CD8-positive, alpha-beta memory T cell (primary cell): ENCODE measurements at regions not wholly inside any gene's neighbourhood (a gene's known extent, or its start where the extent isn't known, plus 50 kb on each side); places are given as distances from the start of the nearest gene placed in this dataset.
A peak's percentile ranks its signal among the peaks of the same experiment; 100 is the strongest.

Experiments used
- CTCF ChIA-PET: fragments of 350-600 bp; sonication (Branson Sonifier 250); formaldehyde crosslinking; loops from one replicate; lab custom pipeline; 2021; ENCODE audit warnings: antibody characterized with exemption; lab: Charles Lee
- POLR2A ChIA-PET: fragments of 350-600 bp; sonication (Branson Sonifier 250); formaldehyde crosslinking; loops from one replicate; lab custom pipeline; 2021; ENCODE audit warnings: antibody characterized with exemption; lab: Charles Lee
- DNase-seq, 5 donors: peaks; one replicate each; pipeline versions ENCODE4 v3.0.0 to v3.0.0-alpha.2; 2020 to 2022; ENCODE audit warnings: mixed read lengths in 1 of 5
- H3K27ac ChIP-seq: one replicate; pipeline ENCODE4 v1.7.0; 2013; ENCODE audit warnings: low read depth, mild to moderate bottlenecking, low read length, moderate library complexity
- H3K27me3 ChIP-seq: 2 replicates; pipeline ENCODE4 v1.7.0; 2013; ENCODE audit warnings: low read length, mild to moderate bottlenecking; ENCODE audit not compliant: insufficient read depth, poor library complexity, severe bottlenecking
- H3K36me3 ChIP-seq: 2 replicates; pipeline ENCODE4 v1.7.0; 2013; ENCODE audit warnings: mild to moderate bottlenecking, low read length, moderate library complexity; ENCODE audit not compliant: insufficient read depth
- H3K4me1 ChIP-seq: 2 replicates; pipeline ENCODE4 v1.7.0; 2013; ENCODE audit warnings: mild to moderate bottlenecking, low read length, moderate library complexity; ENCODE audit not compliant: insufficient read depth
- H3K4me3 ChIP-seq: 2 replicates; pipeline ENCODE4 v1.7.0; 2013; ENCODE audit warnings: mild to moderate bottlenecking, low read length
- H3K9me3 ChIP-seq: 2 replicates; pipeline ENCODE4 v1.7.0; 2013; ENCODE audit warnings: mild to moderate bottlenecking, low read length
- H3K27ac Mint-ChIP-seq, 8 donors: one replicate each; pipeline ENCODE4 v1.8.0; 2020 to 2021; ENCODE audit warnings: mixed read lengths in 8 of 8, mild to moderate bottlenecking in 6 of 8, inconsistent platforms in 3 of 8, moderate library complexity in 3 of 8
- H3K27me3 Mint-ChIP-seq, 2 donors: one replicate each; pipeline ENCODE4 v1.8.0; 2020 to 2021; ENCODE audit warnings: mixed read lengths in 2 of 2, mild to moderate bottlenecking in 1 of 2, moderate library complexity in 1 of 2
- H3K36me3 Mint-ChIP-seq, 3 donors: one replicate each; pipeline ENCODE4 v1.8.0; 2020 to 2021; ENCODE audit warnings: mixed read lengths in 3 of 3, inconsistent platforms in 1 of 3, mild to moderate bottlenecking in 1 of 3
- H3K4me1 Mint-ChIP-seq, 3 donors: one replicate each; pipeline ENCODE4 v1.8.0; 2020 to 2021; ENCODE audit warnings: mixed read lengths in 3 of 3, inconsistent platforms in 1 of 3, mild to moderate bottlenecking in 1 of 3
- H3K4me3 Mint-ChIP-seq, 7 donors: one replicate each; pipeline ENCODE4 v1.8.0; 2020 to 2021; ENCODE audit warnings: mixed read lengths in 7 of 7, mild to moderate bottlenecking in 6 of 7, moderate library complexity in 4 of 7, inconsistent platforms in 2 of 7
- H3K9me3 Mint-ChIP-seq, 5 donors: one replicate each; pipeline ENCODE4 v1.8.0; 2020 to 2022; ENCODE audit warnings: mixed read lengths in 5 of 5, mild to moderate bottlenecking in 3 of 5, moderate library complexity in 2 of 5, inconsistent platforms in 1 of 5

DNA sequence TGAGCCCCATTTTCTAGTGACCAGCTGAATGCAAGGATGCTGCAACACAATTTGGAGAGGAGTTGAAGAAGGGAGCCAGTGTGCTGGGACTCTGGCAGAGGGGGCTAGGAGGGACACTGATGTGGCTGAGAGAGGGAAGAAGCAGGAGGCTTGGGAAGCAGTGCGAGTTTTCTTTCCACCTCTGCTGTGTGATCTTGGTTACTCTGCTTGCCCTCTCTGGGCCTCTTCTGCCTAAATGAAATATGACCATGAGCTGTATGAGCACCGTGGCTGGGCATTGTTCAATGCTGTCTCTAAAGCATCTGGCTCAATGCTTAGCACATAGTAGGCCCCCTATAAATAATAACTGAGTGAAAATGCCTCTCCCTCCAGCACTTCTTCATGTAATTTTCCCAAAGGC lies 65.3 kb upstream of the PAX7 start:
- no peak overlapping the region for H3K27ac ChIP-seq
- no peaks in the 10 kb centered on the region for H3K9me3 ChIP-seq
- H3K4me1 ChIP-seq = no peaks in the 10 kb centered on the region
- Mint-ChIP-seq H3K27me3 (peaks cover 8 to 46% of the 10 kb centered on the region in 2 donors), H3K27ac (no peak overlapping the region), H3K36me3 (no peaks in the 10 kb centered on the region), H3K9me3 (peaks cover 0 to 2% (median 0%) of the 10 kb centered on the region in 5 donors), H3K4me3 (no peak overlapping the region), H3K4me1 (no peaks in the 10 kb centered on the region)
- H3K27me3 ChIP-seq = no peaks in the 10 kb centered on the region
- DNase-seq = no peak
- no peaks in the 10 kb centered on the region for H3K36me3 ChIP-seq
- ChIA-PET CTCF (no interaction called here), POLR2A (no interaction called here)
- no peak overlapping the region for H3K4me3 ChIP-seq

DNA sequence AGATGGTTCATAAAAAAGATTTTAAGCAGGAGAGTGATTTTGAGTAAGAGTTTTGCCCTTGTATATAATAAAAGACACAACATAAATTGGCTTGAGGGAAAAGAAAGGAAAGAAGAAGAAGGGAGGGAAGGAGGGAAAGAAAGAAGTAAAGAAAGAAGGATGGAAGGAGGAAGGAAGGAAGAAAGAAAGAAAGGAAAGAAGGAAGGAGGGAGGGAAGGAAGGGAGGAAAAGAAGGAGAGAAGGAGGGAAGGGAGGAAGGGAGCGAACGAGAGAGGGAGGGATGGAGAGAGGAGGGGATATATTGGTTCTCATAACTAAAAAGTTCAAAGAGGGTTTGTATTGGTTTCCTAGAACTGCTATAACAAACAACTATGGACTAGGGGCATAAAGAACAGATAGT lies 62.2 kb upstream of the PAX7 start:
- Mint-ChIP-seq H3K27me3 (peaks cover 8 to 36% of the 10 kb centered on the region in 2 donors), H3K4me3 (no peak overlapping the region), H3K27ac (no peak overlapping the region), H3K36me3 (no peaks in the 10 kb centered on the region), H3K9me3 (peaks cover 0 to 2% (median 0%) of the 10 kb centered on the region in 5 donors), H3K4me1 (no peaks in the 10 kb centered on the region)
- no peaks in the 10 kb centered on the region for H3K27me3 ChIP-seq
- ChIA-PET CTCF (no interaction called here), POLR2A (no interaction called here)
- H3K4me1 ChIP-seq = no peaks in the 10 kb centered on the region
- no peak overlapping the region for H3K27ac ChIP-seq
- no peaks in the 10 kb centered on the region for H3K9me3 ChIP-seq
- H3K36me3 ChIP-seq = no peaks in the 10 kb centered on the region
- no peak for DNase-seq
- no peak overlapping the region for H3K4me3 ChIP-seq

DNA sequence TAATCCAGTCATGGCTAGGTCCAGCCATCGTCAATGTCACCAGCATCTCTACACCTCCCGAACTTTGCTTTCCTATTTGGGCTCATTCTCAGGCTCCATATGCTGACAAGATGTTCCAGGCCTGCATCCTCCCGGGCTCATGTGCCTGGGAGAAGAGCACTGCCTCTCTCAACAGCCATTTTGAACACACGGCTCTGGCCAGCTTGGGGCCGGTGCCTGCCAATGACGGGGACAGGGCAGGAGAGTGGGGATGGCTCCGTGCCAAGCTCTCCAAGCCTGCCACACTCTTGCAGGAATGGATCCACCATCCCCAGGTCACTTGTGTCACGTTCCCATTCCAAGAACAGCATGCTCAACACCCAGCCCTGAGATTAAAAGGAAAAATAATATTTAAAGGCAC lies 61.4 kb upstream of the PAX7 start:
- Histone ChIP-seq H3K4me1 (no peaks in the 10 kb centered on the region), H3K36me3 (no peaks in the 10 kb centered on the region), H3K4me3 (no peak overlapping the region), H3K27ac (no peak overlapping the region), H3K9me3 (no peaks in the 10 kb centered on the region), H3K27me3 (no peaks in the 10 kb centered on the region)
- POLR2A ChIA-PET = no interaction called here
- Mint-ChIP-seq H3K27ac (no peak overlapping the region), H3K9me3 (peaks cover 0 to 2% (median 0%) of the 10 kb centered on the region in 5 donors), H3K36me3 (no peaks in the 10 kb centered on the region), H3K27me3 (peaks cover 11 to 36% of the 10 kb centered on the region in 2 donors), H3K4me3 (no peak overlapping the region), H3K4me1 (no peaks in the 10 kb centered on the region)
- CTCF ChIA-PET = interaction anchor here (1.2 kb wide), 1 partner anchor 9 kb away, joined by 3 read pairs; no protein-coding TSS in a partner anchor
- peak in 1 of 5 donors; percentile 10 for DNase-seq

DNA sequence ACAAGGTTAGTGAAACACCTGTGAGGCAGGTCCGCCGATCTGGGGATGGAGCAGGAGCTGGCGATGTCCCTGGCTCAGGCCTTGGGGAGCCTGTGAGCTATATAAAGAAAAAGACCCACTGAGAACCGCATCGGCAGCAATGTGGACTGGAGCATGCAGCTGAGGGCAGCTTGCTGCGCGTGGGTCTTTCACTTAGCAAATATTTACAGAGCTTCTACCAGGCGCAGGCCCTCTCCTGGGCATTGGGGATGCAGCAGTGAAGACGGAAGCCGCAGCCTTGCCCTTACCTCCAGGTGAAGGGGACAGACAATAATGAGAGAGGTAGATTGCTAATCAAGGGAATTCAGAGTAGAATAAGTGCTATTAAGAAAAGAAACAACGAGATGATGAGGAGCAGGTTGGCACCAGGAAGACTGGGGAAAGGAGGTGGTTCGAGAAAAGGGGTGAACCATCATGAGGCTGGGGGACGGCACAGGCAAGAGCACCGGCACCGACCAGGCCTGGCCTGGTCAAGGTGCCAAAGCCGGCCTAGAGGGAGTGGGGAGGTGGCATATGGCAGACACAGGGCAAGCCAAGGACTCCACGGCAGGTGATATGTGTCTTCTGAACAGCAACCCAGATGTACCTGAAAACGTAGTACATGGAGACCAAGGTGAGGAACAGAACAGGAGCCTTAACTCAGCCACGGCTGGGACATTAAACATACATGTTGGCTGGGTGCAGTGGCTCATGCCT lies 60.7 kb upstream of the PAX7 start:
- ChIA-PET POLR2A (no interaction called here), CTCF (interaction anchor here (1.2 kb wide), 1 partner anchor 8 kb away, joined by 3 read pairs; no protein-coding TSS in a partner anchor)
- no peaks in the 10 kb centered on the region for H3K4me1 ChIP-seq
- H3K4me3 ChIP-seq = no peak overlapping the region
- no peaks in the 10 kb centered on the region for H3K36me3 ChIP-seq
- H3K27me3 ChIP-seq = no peaks in the 10 kb centered on the region
- peak in 1 of 5 donors; percentile 26 for DNase-seq
- peak overlapping the region in 1 of 8 donors; percentile 8 for H3K27ac Mint-ChIP-seq
- H3K27me3 Mint-ChIP-seq = peaks cover 11 to 36% of the 10 kb centered on the region in 2 donors
- peaks cover 0 to 2% (median 0%) of the 10 kb centered on the region in 5 donors for H3K9me3 Mint-ChIP-seq
- H3K27ac ChIP-seq = no peak overlapping the region
- H3K36me3 Mint-ChIP-seq = no peaks in the 10 kb centered on the region
- H3K4me1 Mint-ChIP-seq = no peaks in the 10 kb centered on the region
- no peaks in the 10 kb centered on the region for H3K9me3 ChIP-seq
- H3K4me3 Mint-ChIP-seq = no peak overlapping the region

DNA sequence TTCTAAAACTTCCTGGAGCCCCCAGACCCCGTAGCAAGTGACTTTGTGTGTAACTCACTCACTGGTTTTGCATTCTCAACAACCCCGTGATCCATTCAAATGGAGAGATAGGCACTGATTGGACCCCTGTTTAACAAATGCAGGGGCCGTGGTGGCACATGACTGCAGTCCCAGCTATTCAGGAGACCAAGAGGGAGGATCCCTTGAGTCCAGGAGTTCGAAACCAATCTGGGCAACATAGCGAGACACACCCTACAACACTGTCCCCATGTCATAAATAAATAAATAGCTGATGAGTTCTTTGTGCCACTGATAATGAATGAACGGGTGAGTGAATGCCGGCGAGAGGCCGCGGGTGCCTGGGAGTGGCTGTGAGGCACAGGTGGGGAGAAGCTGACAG lies 59.4 kb upstream of the PAX7 start:
- Histone ChIP-seq H3K4me1 (no peaks in the 10 kb centered on the region), H3K9me3 (no peaks in the 10 kb centered on the region), H3K36me3 (no peaks in the 10 kb centered on the region), H3K27me3 (no peaks in the 10 kb centered on the region), H3K4me3 (no peak overlapping the region), H3K27ac (no peak overlapping the region)
- no peaks in the 10 kb centered on the region for H3K4me1 Mint-ChIP-seq
- ChIA-PET CTCF (no interaction called here), POLR2A (no interaction called here)
- H3K27me3 Mint-ChIP-seq = peaks cover 7 to 27% of the 10 kb centered on the region in 2 donors
- H3K4me3 Mint-ChIP-seq = no peak overlapping the region
- peak in 1 of 5 donors; percentile 23 for DNase-seq
- no peak overlapping the region for H3K27ac Mint-ChIP-seq
- H3K9me3 Mint-ChIP-seq = peaks cover 0 to 2% (median 0%) of the 10 kb centered on the region in 5 donors
- H3K36me3 Mint-ChIP-seq = no peaks in the 10 kb centered on the region

DNA sequence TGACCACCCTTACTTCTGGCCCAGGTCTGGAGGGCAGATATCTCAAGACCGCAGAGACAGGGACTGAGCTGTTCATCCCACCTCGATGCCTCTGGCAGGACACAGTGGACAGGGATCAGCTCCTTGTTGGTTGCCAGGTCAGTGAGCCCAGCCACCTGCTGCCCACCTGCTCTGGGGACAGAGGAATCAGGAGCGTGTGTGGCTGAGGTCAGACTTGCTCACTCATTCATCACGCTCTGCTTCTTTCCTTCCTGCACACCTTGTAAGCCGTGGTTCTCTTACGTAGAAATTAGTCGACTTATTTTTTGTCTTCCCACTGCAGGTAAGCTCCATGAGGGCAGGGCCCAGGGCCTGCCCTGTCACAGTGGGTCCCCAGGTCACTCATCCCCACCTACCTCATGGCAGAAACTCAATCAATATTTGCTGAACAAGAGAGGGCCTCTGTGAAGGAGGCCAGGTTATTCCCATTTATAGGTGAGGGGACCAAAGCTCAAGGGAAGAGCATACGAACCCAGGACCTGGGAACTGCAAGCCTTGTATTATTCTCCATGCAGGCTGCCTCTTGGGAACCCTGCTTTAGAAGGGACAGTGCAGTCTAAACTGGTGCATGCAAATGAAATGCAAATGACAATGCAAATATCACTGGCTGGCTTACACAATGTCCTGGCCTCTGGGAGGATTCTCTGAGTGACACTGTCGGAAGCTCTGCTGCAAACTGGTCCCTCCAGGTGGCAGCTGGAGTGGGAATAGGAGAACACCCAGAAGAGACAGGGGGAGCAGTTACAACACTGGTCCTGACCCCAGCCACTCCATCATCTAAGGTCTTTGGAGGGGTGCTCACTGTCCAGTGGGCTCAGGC lies 58.4 kb upstream of the PAX7 start:
- Mint-ChIP-seq H3K27me3 (peaks cover 9 to 27% of the 10 kb centered on the region in 2 donors), H3K4me1 (no peaks in the 10 kb centered on the region), H3K36me3 (no peaks in the 10 kb centered on the region), H3K4me3 (no peak overlapping the region), H3K9me3 (peaks cover 0 to 2% (median 0%) of the 10 kb centered on the region in 5 donors), H3K27ac (no peak overlapping the region)
- H3K9me3 ChIP-seq = no peaks in the 10 kb centered on the region
- ChIA-PET CTCF (no interaction called here), POLR2A (no interaction called here)
- DNase-seq = no peak
- H3K4me3 ChIP-seq = no peak overlapping the region
- H3K27ac ChIP-seq = no peak overlapping the region
- no peaks in the 10 kb centered on the region for H3K4me1 ChIP-seq
- no peaks in the 10 kb centered on the region for H3K27me3 ChIP-seq
- no peaks in the 10 kb centered on the region for H3K36me3 ChIP-seq

DNA sequence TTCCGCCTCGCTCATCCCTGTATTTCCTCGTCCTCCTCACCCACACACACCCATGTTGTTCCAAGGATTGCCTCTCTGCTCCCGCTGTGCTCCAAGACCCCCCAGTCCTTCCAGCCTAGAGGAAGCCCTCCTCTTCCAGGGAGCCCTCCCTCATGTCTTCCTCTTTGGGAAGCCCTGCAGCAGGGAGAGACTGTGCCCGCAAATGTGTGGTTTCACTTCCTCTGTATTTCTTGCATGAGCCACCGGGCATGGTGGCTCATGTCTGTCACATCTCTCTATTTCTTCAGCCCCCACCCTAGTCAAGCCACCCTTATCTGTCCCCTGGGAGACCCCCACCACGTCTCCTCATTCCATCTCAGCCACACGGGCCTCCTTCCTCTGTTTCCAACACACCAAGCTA lies 57.5 kb upstream of the PAX7 start:
- H3K4me3 Mint-ChIP-seq = no peak overlapping the region
- peaks cover 9 to 20% of the 10 kb centered on the region in 2 donors for H3K27me3 Mint-ChIP-seq
- no peaks in the 10 kb centered on the region for H3K4me1 Mint-ChIP-seq
- peaks cover 0 to 2% (median 0%) of the 10 kb centered on the region in 5 donors for H3K9me3 Mint-ChIP-seq
- Histone ChIP-seq H3K27ac (no peak overlapping the region), H3K4me1 (no peaks in the 10 kb centered on the region), H3K9me3 (no peaks in the 10 kb centered on the region), H3K4me3 (no peak overlapping the region), H3K36me3 (no peaks in the 10 kb centered on the region), H3K27me3 (no peaks in the 10 kb centered on the region)
- ChIA-PET POLR2A (no interaction called here), CTCF (no interaction called here)
- no peak for DNase-seq
- peak overlapping the region in 1 of 8 donors; percentile 86 for H3K27ac Mint-ChIP-seq
- H3K36me3 Mint-ChIP-seq = no peaks in the 10 kb centered on the region

DNA sequence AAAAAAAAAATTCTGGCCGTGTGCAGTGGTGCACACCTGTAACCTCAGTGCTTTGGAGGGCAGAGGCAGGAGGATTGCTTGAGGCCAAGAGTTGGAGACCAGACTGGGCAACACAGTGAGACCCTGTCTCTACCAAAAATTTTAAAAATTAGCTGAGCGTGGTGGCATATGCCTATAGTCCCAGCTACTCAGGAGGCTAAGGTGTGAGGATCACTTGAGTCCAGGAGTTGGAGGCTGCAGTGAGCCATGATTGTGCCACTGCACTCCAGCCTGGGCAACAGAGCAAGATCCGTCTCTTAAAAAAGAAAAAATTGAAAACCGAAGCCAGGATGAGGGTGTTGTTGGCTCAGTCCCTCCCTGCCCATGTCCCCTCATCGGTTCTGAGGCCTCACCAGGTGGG lies 55.9 kb upstream of the PAX7 start:
- Histone ChIP-seq H3K4me3 (no peak overlapping the region), H3K27me3 (no peaks in the 10 kb centered on the region), H3K36me3 (no peaks in the 10 kb centered on the region), H3K4me1 (no peaks in the 10 kb centered on the region), H3K27ac (no peak overlapping the region), H3K9me3 (no peaks in the 10 kb centered on the region)
- peaks cover 11 to 17% of the 10 kb centered on the region in 2 donors for H3K27me3 Mint-ChIP-seq
- no peak overlapping the region for H3K27ac Mint-ChIP-seq
- no peak for DNase-seq
- H3K36me3 Mint-ChIP-seq = no peaks in the 10 kb centered on the region
- ChIA-PET POLR2A (no interaction called here), CTCF (interaction anchor here (1.9 kb wide), 1 partner anchor 11 kb away, joined by 10 read pairs; no protein-coding TSS in a partner anchor)
- peaks cover 0 to 2% (median 0%) of the 10 kb centered on the region in 5 donors for H3K9me3 Mint-ChIP-seq
- no peak overlapping the region for H3K4me3 Mint-ChIP-seq
- H3K4me1 Mint-ChIP-seq = no peaks in the 10 kb centered on the region
